ENCODE measurements at regions not wholly inside any gene's neighbourhood (a gene's known extent, or its start where the extent isn't known, plus 50 kb on each side); places are given as distances from the start of the nearest gene placed in this dataset.

GRCh38 chr7:3239291-3239691 is 61.8 kb upstream of the SDK1 start:
- H3K27ac ChIP-seq, result no peak overlapping the region
- no peak for DNase-seq (ENCODE audit: low spot score)
- H3K4me3 ChIP-seq, result no peak overlapping the region
- no peak for TF ChIP-seq CTCF (IDR thresholded peaks at IDR 0.05)

DNA sequence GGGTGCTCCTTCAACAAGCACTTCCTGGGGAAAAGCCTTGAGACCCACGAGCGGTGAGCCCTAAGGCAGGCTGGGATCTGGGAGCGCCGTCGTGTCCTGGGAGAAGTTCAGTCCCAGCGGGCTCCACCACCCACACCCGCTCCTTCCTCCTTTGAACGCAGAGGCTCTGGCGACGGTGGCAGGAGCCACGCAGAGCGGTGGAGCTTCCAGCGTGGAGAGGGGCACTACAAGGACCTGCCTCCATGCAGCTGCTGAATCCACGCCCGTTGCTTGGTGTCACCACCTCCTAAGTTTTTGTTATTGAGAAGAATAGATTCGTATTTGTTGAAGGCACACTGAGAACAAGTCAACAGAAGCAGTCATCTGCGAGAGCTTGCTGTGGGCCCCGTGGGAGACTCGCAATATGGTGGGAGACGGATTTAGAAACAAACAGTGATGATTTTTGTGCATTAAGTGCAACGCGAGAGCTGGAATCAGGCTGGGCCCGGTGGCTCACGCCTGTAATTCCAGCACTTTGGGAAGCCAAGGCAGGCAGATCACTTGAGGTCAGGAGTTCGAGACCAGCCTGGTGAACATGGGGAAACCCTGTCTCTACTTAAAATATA is 60.1 kb upstream of the SDK1 start:
- no peak for TF ChIP-seq CTCF (IDR thresholded peaks at IDR 0.05)
- Histone ChIP-seq H3K27ac (no peak overlapping the region), H3K4me3 (no peak overlapping the region)
- no peak for DNase-seq (ENCODE audit: low spot score)

- Histone ChIP-seq H3K4me3 (no peak overlapping the region), H3K27ac (no peak overlapping the region)
- DNase-seq (ENCODE audit: low spot score), result no peak
- TF ChIP-seq CTCF (IDR thresholded peaks at IDR 0.05), result no peak
These were observed 59.3 kb upstream of the SDK1 start for GRCh38 chr7:3241686-3242258.

DNA sequence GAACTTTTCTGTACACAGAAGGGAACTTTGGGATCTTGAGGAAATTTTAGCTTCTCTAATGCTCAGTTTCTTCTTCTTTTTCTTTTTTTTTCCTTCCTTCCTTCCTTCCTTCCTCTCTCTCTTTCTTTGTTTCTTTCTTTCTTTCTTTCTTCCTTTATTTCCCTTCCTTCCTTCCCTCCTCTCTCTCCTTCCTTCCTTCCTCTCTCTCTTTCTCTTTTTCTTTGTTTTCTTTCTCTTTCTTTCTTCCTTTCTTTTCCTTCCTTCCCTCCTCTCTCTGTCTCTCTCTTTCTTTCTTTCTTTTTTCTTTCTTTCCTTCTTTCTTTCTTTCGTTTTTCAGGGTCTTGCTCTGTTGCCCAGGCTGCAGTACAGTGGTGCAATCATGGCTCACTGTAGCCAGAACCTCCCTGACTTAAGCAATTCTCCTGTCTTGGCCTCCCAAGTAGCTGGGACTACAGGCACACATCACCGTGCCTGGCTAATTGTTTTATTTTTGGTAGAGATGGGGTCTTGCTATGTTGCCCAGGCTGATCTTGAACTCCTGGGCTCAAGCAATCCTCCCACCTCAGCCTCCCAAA is 58.6 kb upstream of the SDK1 start:
- DNase-seq (ENCODE audit: low spot score), result no peak
- no peak for TF ChIP-seq CTCF (IDR thresholded peaks at IDR 0.05)
- H3K4me3 ChIP-seq, result no peak overlapping the region
- H3K27ac ChIP-seq, result no peak overlapping the region

DNA sequence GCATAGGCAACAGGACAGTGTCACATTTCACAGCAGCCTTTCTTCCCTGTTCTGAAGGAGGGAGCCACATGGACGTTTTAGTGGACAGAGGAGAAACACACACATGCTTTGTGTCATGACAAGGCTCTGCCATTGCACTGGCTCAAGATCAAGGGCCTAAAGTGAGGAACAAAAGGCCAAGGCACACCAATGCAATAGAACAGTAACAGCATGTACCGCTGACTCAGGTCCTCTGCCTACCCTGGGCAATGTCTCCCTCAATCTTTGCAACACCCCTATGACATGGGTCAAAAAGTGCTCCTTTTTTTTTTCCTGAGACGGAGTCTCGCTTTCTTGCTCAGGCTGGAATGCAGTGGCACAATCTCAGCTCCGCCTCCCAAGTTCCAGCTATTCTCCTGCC is 57.8 kb upstream of the SDK1 start:
- DNase-seq (ENCODE audit: low spot score), result no peak
- Histone ChIP-seq H3K4me3 (no peak overlapping the region), H3K27ac (peak overlapping the region in 1 of 2 donors; percentile 30)
- TF ChIP-seq CTCF (IDR thresholded peaks at IDR 0.05), result no peak

GRCh38 chr7:3243680-3244079 is 57.4 kb upstream of the SDK1 start:
- no peak for TF ChIP-seq CTCF (IDR thresholded peaks at IDR 0.05)
- Histone ChIP-seq H3K4me3 (no peak overlapping the region), H3K27ac (peak overlapping the region in 1 of 2 donors; percentile 64)
- DNase-seq (ENCODE audit: low spot score), result no peak

GRCh38 chr7:3244241-3244814 is 56.7 kb upstream of the SDK1 start:
- H3K4me3 ChIP-seq, result peak overlapping the region; percentile 9
- TF ChIP-seq CTCF (IDR thresholded peaks at IDR 0.05), result no peak
- peak overlapping the region; percentile 64 to 66 for H3K27ac ChIP-seq
- DNase-seq (ENCODE audit: low spot score), result no peak

All from coronary artery (tissue), 2 donors.